ENCODE measurements at regions not wholly inside any gene's neighbourhood (a gene's known extent, or its start where the extent isn't known, plus 50 kb on each side); places are given as distances from the start of the nearest gene placed in this dataset.

DNA sequence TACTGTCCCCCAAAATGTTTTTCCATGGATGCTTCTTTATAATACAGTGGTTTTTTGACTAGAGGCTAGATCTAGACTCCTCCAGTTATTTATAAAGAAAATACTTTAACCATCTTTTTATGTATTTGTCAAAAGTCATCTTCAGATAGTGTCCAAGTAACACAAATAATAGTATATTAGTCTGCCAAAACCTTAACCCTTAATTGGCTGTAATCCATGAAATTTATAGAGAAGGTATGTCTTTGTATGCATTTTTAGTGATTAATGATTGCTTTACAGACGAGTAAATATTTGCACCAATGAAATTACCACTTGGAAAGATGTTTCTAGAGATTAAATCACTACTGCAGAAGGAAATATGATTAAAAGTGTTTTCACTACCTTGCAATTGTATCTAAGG, 451.8 kb upstream of the NRXN1 start:
- FAIRE-seq (no peak), ATAC-seq (no peak), DNase-seq (ENCODE audit: low read depth in 1 of 2, low spot score in 1 of 2) (no peak)
- H3K4me2 ChIP-seq, result no peak overlapping the region
- peaks cover 7% of the 10 kb centered on the region; the same call in 2 of the 3 replicates for H3K9me3 ChIP-seq
- ChIA-PET CTCF (no interaction called here), POLR2A (no interaction called here)
- TF ChIP-seq RAD21 (conservative IDR thresholded peaks at IDR 0.05 in 1 of 2, IDR thresholded peaks at IDR 0.05 in 1 of 2), result no peak
- TF ChIP-seq HOXA7 (CRISPR knock-in tag; IDR thresholded peaks at IDR 0.05), result no peak
- no peak for TF ChIP-seq ZSCAN20 (CRISPR knock-in tag; IDR thresholded peaks at IDR 0.05)
- TF ChIP-seq MAFK (IDR thresholded peaks at IDR 0.05; ENCODE audit: partially characterized antibody), result no peak
- no peak for TF ChIP-seq KDM1A (IDR thresholded peaks at IDR 0.05; ENCODE audit: low read depth)
- TF ChIP-seq, protein P1, sequence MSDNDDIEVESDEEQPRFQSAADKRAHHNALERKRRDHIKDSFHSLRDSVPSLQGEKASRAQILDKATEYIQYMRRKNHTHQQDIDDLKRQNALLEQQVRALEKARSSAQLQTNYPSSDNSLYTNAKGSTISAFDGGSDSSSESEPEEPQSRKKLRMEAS (IDR thresholded peaks at IDR 0.05), result no peak
- TF ChIP-seq EHF (CRISPR knock-in tag; IDR thresholded peaks at IDR 0.05), result no peak
- TF ChIP-seq, protein P2, sequence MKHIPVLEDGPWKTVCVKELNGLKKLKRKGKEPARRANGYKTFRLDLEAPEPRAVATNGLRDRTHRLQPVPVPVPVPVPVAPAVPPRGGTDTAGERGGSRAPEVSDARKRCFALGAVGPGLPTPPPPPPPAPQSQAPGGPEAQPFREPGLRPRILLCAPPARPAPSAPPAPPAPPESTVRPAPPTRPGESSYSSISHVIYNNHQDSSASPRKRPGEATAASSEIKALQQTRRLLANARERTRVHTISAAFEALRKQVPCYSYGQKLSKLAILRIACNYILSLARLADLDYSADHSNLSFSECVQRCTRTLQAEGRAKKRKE (CRISPR knock-in tag; IDR thresholded peaks at IDR 0.05; ENCODE audit: low read depth), result no peak
- no peak for TF ChIP-seq HOXB13 (CRISPR knock-in tag; IDR thresholded peaks at IDR 0.05; ENCODE audit: low read depth)
- TF ChIP-seq, protein P3, sequence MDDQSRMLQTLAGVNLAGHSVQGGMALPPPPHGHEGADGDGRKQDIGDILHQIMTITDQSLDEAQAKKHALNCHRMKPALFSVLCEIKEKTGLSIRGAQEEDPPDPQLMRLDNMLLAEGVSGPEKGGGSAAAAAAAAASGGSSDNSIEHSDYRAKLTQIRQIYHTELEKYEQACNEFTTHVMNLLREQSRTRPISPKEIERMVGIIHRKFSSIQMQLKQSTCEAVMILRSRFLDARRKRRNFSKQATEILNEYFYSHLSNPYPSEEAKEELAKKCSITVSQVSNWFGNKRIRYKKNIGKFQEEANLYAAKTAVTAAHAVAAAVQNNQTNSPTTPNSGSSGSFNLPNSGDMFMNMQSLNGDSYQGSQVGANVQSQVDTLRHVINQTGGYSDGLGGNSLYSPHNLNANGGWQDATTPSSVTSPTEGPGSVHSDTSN (IDR thresholded peaks at IDR 0.05), result no peak
- no peak for TF ChIP-seq ZFP36 (IDR thresholded peaks at IDR 0.05; ENCODE audit: borderline replicate concordance, partially characterized antibody)
- TF ChIP-seq, protein P4, sequence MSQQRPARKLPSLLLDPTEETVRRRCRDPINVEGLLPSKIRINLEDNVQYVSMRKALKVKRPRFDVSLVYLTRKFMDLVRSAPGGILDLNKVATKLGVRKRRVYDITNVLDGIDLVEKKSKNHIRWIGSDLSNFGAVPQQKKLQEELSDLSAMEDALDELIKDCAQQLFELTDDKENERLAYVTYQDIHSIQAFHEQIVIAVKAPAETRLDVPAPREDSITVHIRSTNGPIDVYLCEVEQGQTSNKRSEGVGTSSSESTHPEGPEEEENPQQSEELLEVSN (IDR thresholded peaks at IDR 0.05; ENCODE audit: borderline replicate concordance, low read depth), result no peak
- no peak overlapping the region for H3K4me3 ChIP-seq
- no peaks in the 10 kb centered on the region for H3K4me1 ChIP-seq
- WGBS (ENCODE audit: missing lambda C conversion rate), result 2% methylated on average over 1 of the region's 1 CpG
- H3K27ac ChIP-seq, result no peak overlapping the region

DNA sequence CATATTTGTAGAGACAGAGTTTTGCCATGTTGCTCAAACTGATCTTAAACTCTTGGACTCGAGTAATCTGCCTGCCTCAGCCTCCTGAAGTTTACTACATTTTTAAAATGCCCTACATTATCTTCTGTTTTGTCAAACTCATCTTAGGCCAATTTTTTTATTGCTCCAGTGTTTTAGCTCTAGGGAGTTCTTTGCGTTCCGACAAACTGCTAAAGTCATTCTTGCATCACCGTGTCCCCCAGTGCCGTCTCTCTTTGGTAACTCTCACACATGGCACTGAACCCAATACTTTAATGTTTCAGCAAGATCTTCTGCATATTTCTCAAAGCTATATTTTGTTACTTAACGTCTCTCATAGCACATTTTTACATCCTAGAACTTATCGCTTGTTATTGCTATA, 440.9 kb upstream of the NRXN1 start:
- CTCF ChIA-PET, result no interaction called here
- DNase-seq (ENCODE audit: low read depth in 1 of 2, low spot score in 1 of 2), result no peak
- no peak for ATAC-seq
- Histone ChIP-seq H3K4me2 (no peak overlapping the region), H3K9me3 (0 out of 3 replicates have a peak, but pooled peaks cover 3% of the 10 kb centered on the region), H3K4me1 (no peaks in the 10 kb centered on the region), H3K27ac (no peak overlapping the region), H3K4me3 (no peak overlapping the region)
- 53% methylated on average over 7 of the region's 7 CpGs for WGBS (ENCODE audit: missing lambda C conversion rate)
- FAIRE-seq, result no peak
- no peak for TF ChIP-seq RARB (CRISPR knock-in tag; IDR thresholded peaks at IDR 0.05)
- no peak for TF ChIP-seq PHF8 (IDR thresholded peaks at IDR 0.05; ENCODE audit: borderline replicate concordance, low read depth)
- TF ChIP-seq CBX2 (IDR thresholded peaks at IDR 0.05; ENCODE audit: borderline replicate concordance, low read depth), result no peak
- TF ChIP-seq NR3C1 (IDR thresholded peaks at IDR 0.05), result no peak
- no peak for TF ChIP-seq CEBPB (IDR thresholded peaks at IDR 0.05)
- no peak for TF ChIP-seq HDAC2 (IDR thresholded peaks at IDR 0.05)
- TF ChIP-seq RFX5 (IDR thresholded peaks at IDR 0.05), result no peak
- no peak for TF ChIP-seq SMC3 (IDR thresholded peaks at IDR 0.05)
- TF ChIP-seq NPAS2 (CRISPR knock-in tag; IDR thresholded peaks at IDR 0.05; ENCODE audit: borderline replicate concordance), result no peak
- POLR2A ChIA-PET, result no interaction called here

DNA sequence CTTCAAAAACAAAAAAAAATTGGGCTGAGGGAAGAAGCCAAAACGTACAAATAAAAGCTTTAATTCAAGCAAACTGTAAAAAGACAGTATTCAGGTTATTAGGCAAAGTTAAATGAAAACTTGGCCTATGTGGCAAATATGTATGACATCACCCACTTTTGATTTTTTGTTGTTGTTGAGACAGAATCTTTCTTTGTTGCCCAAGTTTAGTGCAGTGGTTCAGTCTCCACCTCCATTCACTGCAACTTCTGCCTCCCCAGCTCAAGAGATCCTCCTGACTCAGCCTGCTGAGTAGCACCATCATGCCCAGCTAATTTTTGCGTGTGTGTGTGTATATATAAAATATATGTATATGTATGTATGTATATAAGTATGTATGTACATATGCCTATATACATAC, 440.4 kb upstream of the NRXN1 start:
- no peak for FAIRE-seq
- POLR2A ChIA-PET, result no interaction called here
- no peak overlapping the region for H3K4me3 ChIP-seq

More for the DNA sequence above, 440.4 kb upstream of the NRXN1 start:
- H3K27ac ChIP-seq, result no peak overlapping the region
- 0 out of 3 replicates have a peak, but pooled peaks cover 3% of the 10 kb centered on the region for H3K9me3 ChIP-seq
- CTCF ChIA-PET, result no interaction called here
- WGBS (ENCODE audit: missing lambda C conversion rate), result 11% methylated on average over 2 of the region's 2 CpGs
- no peak for TF ChIP-seq HOXB5 (CRISPR knock-in tag; IDR thresholded peaks at IDR 0.05)
- no peak for TF ChIP-seq POLR2A (IDR thresholded peaks at IDR 0.05; ENCODE audit: low read length)
- TF ChIP-seq, protein P5, sequence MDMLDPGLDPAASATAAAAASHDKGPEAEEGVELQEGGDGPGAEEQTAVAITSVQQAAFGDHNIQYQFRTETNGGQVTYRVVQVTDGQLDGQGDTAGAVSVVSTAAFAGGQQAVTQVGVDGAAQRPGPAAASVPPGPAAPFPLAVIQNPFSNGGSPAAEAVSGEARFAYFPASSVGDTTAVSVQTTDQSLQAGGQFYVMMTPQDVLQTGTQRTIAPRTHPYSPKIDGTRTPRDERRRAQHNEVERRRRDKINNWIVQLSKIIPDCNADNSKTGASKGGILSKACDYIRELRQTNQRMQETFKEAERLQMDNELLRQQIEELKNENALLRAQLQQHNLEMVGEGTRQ (IDR thresholded peaks at IDR 0.05), result no peak
- no peak for TF ChIP-seq ESRRA (IDR thresholded peaks at IDR 0.05; ENCODE audit: borderline replicate concordance, low read length)
- TF ChIP-seq, protein P6, sequence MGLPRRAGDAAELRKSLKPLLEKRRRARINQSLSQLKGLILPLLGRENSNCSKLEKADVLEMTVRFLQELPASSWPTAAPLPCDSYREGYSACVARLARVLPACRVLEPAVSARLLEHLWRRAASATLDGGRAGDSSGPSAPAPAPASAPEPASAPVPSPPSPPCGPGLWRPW (IDR thresholded peaks at IDR 0.05), result no peak
- TF ChIP-seq HEYL (CRISPR knock-in tag; IDR thresholded peaks at IDR 0.05), result no peak
- TF ChIP-seq HOXB13 (CRISPR knock-in tag; IDR thresholded peaks at IDR 0.05; ENCODE audit: low read depth), result no peak
- no peak for TF ChIP-seq TFCP2L1 (CRISPR knock-in tag; IDR thresholded peaks at IDR 0.05)
- TF ChIP-seq, protein P4 (IDR thresholded peaks at IDR 0.05; ENCODE audit: borderline replicate concordance, low read depth), result no peak
- TF ChIP-seq POLR2AphosphoS2 (conservative IDR thresholded peaks at IDR 0.05; ENCODE audit: low read length), result no peak
- H3K4me2 ChIP-seq, result no peak overlapping the region
- ATAC-seq (no peak), DNase-seq (ENCODE audit: low read depth in 1 of 2, low spot score in 1 of 2) (no peak)
- H3K4me1 ChIP-seq, result no peaks in the 10 kb centered on the region

Measured in A549 (cell line).